NCI-H69 (cell line): ENCODE measurements at regions not wholly inside any gene's neighbourhood (a gene's known extent, or its start where the extent isn't known, plus 50 kb on each side); places are given as distances from the start of the nearest gene placed in this dataset.

Source experiments
- DNase-seq: peaks from one replicate; lab custom pipeline; 2025; lab: John Stamatoyannopoulos, UW

GRCh38 chr18:73787316-73787715, 360.3 kb downstream of the FBXO15 start:
- peak; percentile 26 for DNase-seq

- no peak for DNase-seq
Measured at GRCh38 chr18:73785300-73785699, 362.3 kb downstream of the FBXO15 start.

GRCh38 chr18:73784853-73785252, 362.8 kb downstream of the FBXO15 start:
- no peak for DNase-seq

GRCh38 chr18:73782405-73782804, 365.2 kb downstream of the FBXO15 start:
- DNase-seq: no peak

GRCh38 chr18:73780218-73780617, 367.4 kb downstream of the FBXO15 start:
- peak; percentile 59 for DNase-seq

- no peak for DNase-seq
Measured at GRCh38 chr18:73778032-73778359, 369.6 kb downstream of the FBXO15 start.

- DNase-seq: no peak
Measured at GRCh38 chr18:73777356-73778031, 370.1 kb downstream of the FBXO15 start.

GRCh38 chr18:73774811-73775509, 372.7 kb downstream of the FBXO15 start:
- DNase-seq: peak; percentile 89

GRCh38 chr18:73768043-73768442, 379.6 kb downstream of the FBXO15 start:
- DNase-seq: peak; percentile 74

GRCh38 chr18:73766910-73767515, 380.6 kb downstream of the FBXO15 start:
- DNase-seq: no peak

- no peak for DNase-seq
Measured at GRCh38 chr18:73758446-73758845, 389.2 kb downstream of the FBXO15 start.

GRCh38 chr18:73756256-73757091, 391.2 kb downstream of the FBXO15 start:
- DNase-seq: peak; percentile 74

- DNase-seq: no peak
Measured at GRCh38 chr18:73752965-73753364, 394.7 kb downstream of the FBXO15 start.

GRCh38 chr18:73752546-73752945, 395.1 kb downstream of the FBXO15 start:
- no peak for DNase-seq

GRCh38 chr18:73750052-73750451, 397.6 kb downstream of the FBXO15 start:
- DNase-seq: no peak

GRCh38 chr18:73749304-73749703, 398.3 kb downstream of the FBXO15 start:
- no peak for DNase-seq

- no peak for DNase-seq
Measured at GRCh38 chr18:73748731-73749130, 398.9 kb downstream of the FBXO15 start.

GRCh38 chr18:73746101-73746500, 401.5 kb downstream of the FBXO15 start:
- no peak for DNase-seq

- no peak for DNase-seq
Measured at GRCh38 chr18:73742957-73743356, 404.7 kb downstream of the FBXO15 start.

GRCh38 chr18:73741946-73742345, 405.7 kb downstream of the FBXO15 start:
- DNase-seq: no peak

GRCh38 chr18:73739098-73739497, 408.5 kb downstream of the FBXO15 start:
- DNase-seq: no peak

GRCh38 chr18:73737990-73738389, 409.6 kb downstream of the FBXO15 start:
- DNase-seq: no peak

- DNase-seq: no peak
Measured at GRCh38 chr18:73735836-73736235, 411.8 kb downstream of the FBXO15 start.
